Stimulated activated naive CD4-positive, alpha-beta T cell (primary cell): ENCODE measurements at regions not wholly inside any gene's neighbourhood (a gene's known extent, or its start where the extent isn't known, plus 50 kb on each side); places are given as distances from the start of the nearest gene placed in this dataset.
"Not testable (repeated sequence)": the region's sequence is repeated elsewhere in the genome, so short reads cannot be mapped to it uniquely, and the experiment has no call there.

Experiments used
- DNase-seq, 6 experiments: peaks; one replicate each; lab custom pipeline; 2025; lab: John Stamatoyannopoulos, UW

- no peak for DNase-seq
These were observed 3031.0 kb upstream of the TEKT4 start for GRCh38 chr2:91839904-91840868.

- DNase-seq: not testable (repeated sequence)
These were observed 3029.0 kb upstream of the TEKT4 start for GRCh38 chr2:91842264-91842663.

- DNase-seq: not testable (repeated sequence)
These were observed 3028.3 kb upstream of the TEKT4 start for GRCh38 chr2:91842913-91843312.

- DNase-seq: not testable (repeated sequence)
These were observed 3027.3 kb upstream of the TEKT4 start for GRCh38 chr2:91843723-91844450.

- DNase-seq: not testable (repeated sequence)
These were observed 3026.8 kb upstream of the TEKT4 start for GRCh38 chr2:91844451-91844825.

- not testable (repeated sequence) for DNase-seq
These were observed 3024.8 kb upstream of the TEKT4 start for GRCh38 chr2:91846388-91846787.

GRCh38 chr2:91851689-91852420 is 3019.4 kb upstream of the TEKT4 start:
- DNase-seq: not testable (repeated sequence)

GRCh38 chr2:91856971-91857370 is 3014.3 kb upstream of the TEKT4 start:
- DNase-seq: not testable (repeated sequence)

- DNase-seq: not testable (repeated sequence)
These were observed 3013.5 kb upstream of the TEKT4 start for GRCh38 chr2:91857711-91858110.

GRCh38 chr2:91871716-91872115 is 2999.5 kb upstream of the TEKT4 start:
- DNase-seq: not testable (repeated sequence)

GRCh38 chr2:91873416-91873815 is 2997.8 kb upstream of the TEKT4 start:
- not testable (repeated sequence) for DNase-seq

- not testable (repeated sequence) for DNase-seq
These were observed 2993.5 kb upstream of the TEKT4 start for GRCh38 chr2:91877658-91878210.

GRCh38 chr2:91895091-91895490 is 2976.1 kb upstream of the TEKT4 start:
- not testable (repeated sequence) for DNase-seq

- not testable (repeated sequence) for DNase-seq
These were observed 2953.6 kb upstream of the TEKT4 start for GRCh38 chr2:91917602-91918001.
